ENCODE measurements at regions not wholly inside any gene's neighbourhood (a gene's known extent, or its start where the extent isn't known, plus 50 kb on each side); places are given as distances from the start of the nearest gene placed in this dataset.
A peak's percentile ranks its signal among the peaks of the same experiment; 100 is the strongest.

GRCh38 chr1:55626326-55626725, 411.2 kb upstream of the USP24 start:
- H3K9me3 ChIP-seq (replicated peaks in 1 of 2; ENCODE audit: control insufficient read depth in 2 of 2, insufficient read depth in 1 of 2, low read depth in 1 of 2, low read length in 2 of 2), result peaks cover 0 to 2% of the 10 kb centered on the region in 2 donors
- H3K9ac ChIP-seq (ENCODE audit: low read depth, low read length, poor library complexity), result no peak overlapping the region
- H2BK12ac ChIP-seq (ENCODE audit: low read length), result no peak overlapping the region
- H3K27me3 ChIP-seq (ENCODE audit: control insufficient read depth in 3 of 3, insufficient read depth in 3 of 3, low read depth in 1 of 3, low read length in 3 of 3), result no peaks in the 10 kb centered on the region
- no peak overlapping the region for H2BK120ac ChIP-seq (ENCODE audit: low read depth, low read length)
- H2AFZ ChIP-seq (ENCODE audit: low read length), result no peak overlapping the region
- H2BK15ac ChIP-seq (ENCODE audit: low read length), result no peak overlapping the region
- no peak overlapping the region for H3K23ac ChIP-seq (ENCODE audit: low read depth, low read length, poor library complexity)
- no CpG with 5 or more reads among the region's 1 CpG for WGBS, 2 donors (ENCODE audit: extremely low coverage in 2 of 2, insufficient read length in 2 of 2, insufficient replicate concordance in 1 of 2)
- H3K14ac ChIP-seq (ENCODE audit: low read length), result no peak overlapping the region
- H2AK5ac ChIP-seq (ENCODE audit: low read depth, low read length), result no peak overlapping the region
- DNase-seq (ENCODE audit: low spot score), result no peak
- no peak overlapping the region for H2BK5ac ChIP-seq (ENCODE audit: low read length)
- no peak overlapping the region for H3K4me2 ChIP-seq (ENCODE audit: insufficient read depth, low read length, poor library complexity, severe bottlenecking)
- H3K27ac ChIP-seq (replicated peaks; ENCODE audit: low read length), result no peak overlapping the region
- H3K79me1 ChIP-seq (ENCODE audit: low read depth, low read length), result no peaks in the 10 kb centered on the region
- H3K4me1 ChIP-seq (ENCODE audit: control insufficient read depth in 2 of 2, insufficient read depth in 1 of 2, low read depth in 1 of 2, low read length in 2 of 2), result no peaks in the 10 kb centered on the region
- no peak overlapping the region for H4K8ac ChIP-seq (ENCODE audit: low read depth, low read length)
- H3K4ac ChIP-seq (ENCODE audit: low read length), result no peak overlapping the region
- H3K36me3 ChIP-seq (replicated peaks in 1 of 2; ENCODE audit: control insufficient read depth in 2 of 2, insufficient read depth in 2 of 2, low read length in 2 of 2), result no peaks in the 10 kb centered on the region
- no peak overlapping the region for H3K4me3 ChIP-seq (ENCODE audit: low read length in 2 of 2)
- no peak overlapping the region for H4K91ac ChIP-seq (ENCODE audit: low read depth, low read length, poor library complexity)
- no peak overlapping the region for H3K18ac ChIP-seq (ENCODE audit: low read length)

- H3K4ac ChIP-seq (ENCODE audit: low read length), result no peak overlapping the region
- H3K79me1 ChIP-seq (ENCODE audit: low read depth, low read length), result no peaks in the 10 kb centered on the region
- H3K9me3 ChIP-seq (replicated peaks in 1 of 2; ENCODE audit: control insufficient read depth in 2 of 2, insufficient read depth in 1 of 2, low read depth in 1 of 2, low read length in 2 of 2), result peaks cover 0 to 2% of the 10 kb centered on the region in 2 donors
- H3K4me2 ChIP-seq (ENCODE audit: insufficient read depth, low read length, poor library complexity, severe bottlenecking), result no peak overlapping the region
- H2AK5ac ChIP-seq (ENCODE audit: low read depth, low read length), result no peak overlapping the region
- no peak overlapping the region for H2BK15ac ChIP-seq (ENCODE audit: low read length)
- no peak overlapping the region for H2BK120ac ChIP-seq (ENCODE audit: low read depth, low read length)
- no peak overlapping the region for H3K9ac ChIP-seq (ENCODE audit: low read depth, low read length, poor library complexity)
- no CpG with 5 or more reads among the region's 3 CpGs for WGBS, 2 donors (ENCODE audit: extremely low coverage in 2 of 2, insufficient read length in 2 of 2, insufficient replicate concordance in 1 of 2)
- DNase-seq (ENCODE audit: low spot score), result no peak
- H4K91ac ChIP-seq (ENCODE audit: low read depth, low read length, poor library complexity), result no peak overlapping the region
- no peak overlapping the region for H3K23ac ChIP-seq (ENCODE audit: low read depth, low read length, poor library complexity)
- no peak overlapping the region for H2BK12ac ChIP-seq (ENCODE audit: low read length)
- no peak overlapping the region for H3K18ac ChIP-seq (ENCODE audit: low read length)
- no peak overlapping the region for H2BK5ac ChIP-seq (ENCODE audit: low read length)
- H3K27ac ChIP-seq (replicated peaks; ENCODE audit: low read length), result no peak overlapping the region
- no peaks in the 10 kb centered on the region for H3K36me3 ChIP-seq (replicated peaks in 1 of 2; ENCODE audit: control insufficient read depth in 2 of 2, insufficient read depth in 2 of 2, low read length in 2 of 2)
- H3K14ac ChIP-seq (ENCODE audit: low read length), result no peak overlapping the region
- no peak overlapping the region for H4K8ac ChIP-seq (ENCODE audit: low read depth, low read length)
- H3K4me3 ChIP-seq (ENCODE audit: low read length in 2 of 2), result no peak overlapping the region
- no peaks in the 10 kb centered on the region for H3K27me3 ChIP-seq (ENCODE audit: control insufficient read depth in 3 of 3, insufficient read depth in 3 of 3, low read depth in 1 of 3, low read length in 3 of 3)
- no peaks in the 10 kb centered on the region for H3K4me1 ChIP-seq (ENCODE audit: control insufficient read depth in 2 of 2, insufficient read depth in 1 of 2, low read depth in 1 of 2, low read length in 2 of 2)
- H2AFZ ChIP-seq (ENCODE audit: low read length), result no peak overlapping the region
Observed at GRCh38 chr1:55624766-55625165, 409.6 kb upstream of the USP24 start.

GRCh38 chr1:55623311-55623710, 408.1 kb upstream of the USP24 start:
- Histone ChIP-seq H2BK15ac (ENCODE audit: low read length) (no peak overlapping the region), H3K18ac (ENCODE audit: low read length) (no peak overlapping the region), H3K4ac (ENCODE audit: low read length) (no peak overlapping the region), H3K4me3 (ENCODE audit: low read length in 2 of 2) (peak overlapping the region in 1 of 2 donors; percentile 10), H3K27me3 (ENCODE audit: control insufficient read depth in 3 of 3, insufficient read depth in 3 of 3, low read depth in 1 of 3, low read length in 3 of 3) (no peaks in the 10 kb centered on the region), H3K23ac (ENCODE audit: low read depth, low read length, poor library complexity) (no peak overlapping the region), H4K8ac (ENCODE audit: low read depth, low read length) (no peak overlapping the region), H2AFZ (ENCODE audit: low read length) (no peak overlapping the region), H3K4me2 (ENCODE audit: insufficient read depth, low read length, poor library complexity, severe bottlenecking) (no peak overlapping the region), H3K14ac (ENCODE audit: low read length) (no peak overlapping the region), H2BK120ac (ENCODE audit: low read depth, low read length) (no peak overlapping the region), H3K27ac (replicated peaks; ENCODE audit: low read length) (no peak overlapping the region), H3K4me1 (ENCODE audit: control insufficient read depth in 2 of 2, insufficient read depth in 1 of 2, low read depth in 1 of 2, low read length in 2 of 2) (no peaks in the 10 kb centered on the region), H4K91ac (ENCODE audit: low read depth, low read length, poor library complexity) (no peak overlapping the region), H3K9ac (ENCODE audit: low read depth, low read length, poor library complexity) (no peak overlapping the region), H2AK5ac (ENCODE audit: low read depth, low read length) (no peak overlapping the region), H3K9me3 (replicated peaks in 1 of 2; ENCODE audit: control insufficient read depth in 2 of 2, insufficient read depth in 1 of 2, low read depth in 1 of 2, low read length in 2 of 2) (peaks cover 0 to 2% of the 10 kb centered on the region in 2 donors), H2BK5ac (ENCODE audit: low read length) (no peak overlapping the region), H3K79me1 (ENCODE audit: low read depth, low read length) (no peaks in the 10 kb centered on the region), H2BK12ac (ENCODE audit: low read length) (no peak overlapping the region), H3K36me3 (replicated peaks in 1 of 2; ENCODE audit: control insufficient read depth in 2 of 2, insufficient read depth in 2 of 2, low read length in 2 of 2) (no peaks in the 10 kb centered on the region)
- no peak for DNase-seq (ENCODE audit: low spot score)
- no CpG with 5 or more reads among the region's 4 CpGs for WGBS, 2 donors (ENCODE audit: extremely low coverage in 2 of 2, insufficient read length in 2 of 2, insufficient replicate concordance in 1 of 2)

GRCh38 chr1:55622074-55622473, 406.9 kb upstream of the USP24 start:
- no peak overlapping the region for H3K18ac ChIP-seq (ENCODE audit: low read length)
- no peaks in the 10 kb centered on the region for H3K36me3 ChIP-seq (replicated peaks in 1 of 2; ENCODE audit: control insufficient read depth in 2 of 2, insufficient read depth in 2 of 2, low read length in 2 of 2)
- H3K27ac ChIP-seq (replicated peaks; ENCODE audit: low read length), result no peak overlapping the region
- no peak overlapping the region for H2AK5ac ChIP-seq (ENCODE audit: low read depth, low read length)
- H3K23ac ChIP-seq (ENCODE audit: low read depth, low read length, poor library complexity), result no peak overlapping the region
- H4K91ac ChIP-seq (ENCODE audit: low read depth, low read length, poor library complexity), result no peak overlapping the region
- H2BK12ac ChIP-seq (ENCODE audit: low read length), result no peak overlapping the region
- no CpG with 5 or more reads among the region's 1 CpG for WGBS, 2 donors (ENCODE audit: extremely low coverage in 2 of 2, insufficient read length in 2 of 2, insufficient replicate concordance in 1 of 2)
- no peak overlapping the region for H4K8ac ChIP-seq (ENCODE audit: low read depth, low read length)
- H3K4me2 ChIP-seq (ENCODE audit: insufficient read depth, low read length, poor library complexity, severe bottlenecking), result no peak overlapping the region
- no peak overlapping the region for H3K14ac ChIP-seq (ENCODE audit: low read length)
- no peaks in the 10 kb centered on the region for H3K27me3 ChIP-seq (ENCODE audit: control insufficient read depth in 3 of 3, insufficient read depth in 3 of 3, low read depth in 1 of 3, low read length in 3 of 3)
- H3K9ac ChIP-seq (ENCODE audit: low read depth, low read length, poor library complexity), result no peak overlapping the region
- no peaks in the 10 kb centered on the region for H3K79me1 ChIP-seq (ENCODE audit: low read depth, low read length)
- no peak overlapping the region for H2AFZ ChIP-seq (ENCODE audit: low read length)
- peaks cover 0 to 2% of the 10 kb centered on the region in 2 donors for H3K9me3 ChIP-seq (replicated peaks in 1 of 2; ENCODE audit: control insufficient read depth in 2 of 2, insufficient read depth in 1 of 2, low read depth in 1 of 2, low read length in 2 of 2)
- no peaks in the 10 kb centered on the region for H3K4me1 ChIP-seq (ENCODE audit: control insufficient read depth in 2 of 2, insufficient read depth in 1 of 2, low read depth in 1 of 2, low read length in 2 of 2)
- DNase-seq (ENCODE audit: low spot score), result no peak
- no peak overlapping the region for H3K4ac ChIP-seq (ENCODE audit: low read length)
- H3K4me3 ChIP-seq (ENCODE audit: low read length in 2 of 2), result no peak overlapping the region
- no peak overlapping the region for H2BK15ac ChIP-seq (ENCODE audit: low read length)
- H2BK5ac ChIP-seq (ENCODE audit: low read length), result no peak overlapping the region
- no peak overlapping the region for H2BK120ac ChIP-seq (ENCODE audit: low read depth, low read length)

Data from neuronal stem cell (in vitro differentiated cells).